Fibroblast of the aortic adventitia (primary cell): ENCODE measurements at regions not wholly inside any gene's neighbourhood (a gene's known extent, or its start where the extent isn't known, plus 50 kb on each side); places are given as distances from the start of the nearest gene placed in this dataset.

Experiments used
- DNase-seq: peaks from one replicate; pipeline ENCODE4 v3.0.0-alpha.2; 2010; ENCODE audit warnings: low read depth
- H3K4me3 ChIP-seq: 2 replicates; pipeline ENCODE4 v1.5.1; 2011; ENCODE audit warnings: low read depth, mild to moderate bottlenecking, control low read depth, low read length, moderate library complexity
- TF ChIP-seq, protein P1 (sequence below): IDR thresholded peaks from 2 replicates; pipeline ENCODE4 v1.5.1; 2011; ENCODE audit warnings: mild to moderate bottlenecking, low read length, control low read depth, inconsistent platforms; ENCODE audit not compliant: insufficient read depth

DNA sequence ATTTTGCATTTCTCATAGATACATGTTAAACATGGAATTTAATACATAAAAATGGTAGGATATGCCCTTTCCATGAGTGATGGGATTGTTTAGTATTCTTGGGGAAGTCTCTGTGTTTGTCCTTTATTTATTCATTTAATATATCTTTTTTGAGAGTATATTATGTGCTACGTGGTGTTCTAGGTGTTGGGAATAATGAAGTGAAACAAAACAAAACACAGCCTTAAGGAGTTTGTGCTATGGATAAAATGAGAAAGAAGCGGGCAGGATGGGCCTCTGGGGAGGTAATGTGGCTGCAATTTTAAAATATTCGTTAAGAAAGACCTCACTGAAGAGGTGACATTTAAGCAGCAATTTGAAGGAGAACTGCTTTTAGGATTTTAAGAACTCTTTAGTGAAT, 851.5 kb downstream of the MAFB start:
- no peak overlapping the region for H3K4me3 ChIP-seq
- TF ChIP-seq, protein P1, sequence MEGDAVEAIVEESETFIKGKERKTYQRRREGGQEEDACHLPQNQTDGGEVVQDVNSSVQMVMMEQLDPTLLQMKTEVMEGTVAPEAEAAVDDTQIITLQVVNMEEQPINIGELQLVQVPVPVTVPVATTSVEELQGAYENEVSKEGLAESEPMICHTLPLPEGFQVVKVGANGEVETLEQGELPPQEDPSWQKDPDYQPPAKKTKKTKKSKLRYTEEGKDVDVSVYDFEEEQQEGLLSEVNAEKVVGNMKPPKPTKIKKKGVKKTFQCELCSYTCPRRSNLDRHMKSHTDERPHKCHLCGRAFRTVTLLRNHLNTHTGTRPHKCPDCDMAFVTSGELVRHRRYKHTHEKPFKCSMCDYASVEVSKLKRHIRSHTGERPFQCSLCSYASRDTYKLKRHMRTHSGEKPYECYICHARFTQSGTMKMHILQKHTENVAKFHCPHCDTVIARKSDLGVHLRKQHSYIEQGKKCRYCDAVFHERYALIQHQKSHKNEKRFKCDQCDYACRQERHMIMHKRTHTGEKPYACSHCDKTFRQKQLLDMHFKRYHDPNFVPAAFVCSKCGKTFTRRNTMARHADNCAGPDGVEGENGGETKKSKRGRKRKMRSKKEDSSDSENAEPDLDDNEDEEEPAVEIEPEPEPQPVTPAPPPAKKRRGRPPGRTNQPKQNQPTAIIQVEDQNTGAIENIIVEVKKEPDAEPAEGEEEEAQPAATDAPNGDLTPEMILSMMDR, result no peak
- DNase-seq, result no peak

GRCh38 chr20:39835130-39835842, 853.8 kb downstream of the MAFB start:
- TF ChIP-seq, protein P1, result no peak
- no peak overlapping the region for H3K4me3 ChIP-seq
- peak; percentile 21 for DNase-seq

DNA sequence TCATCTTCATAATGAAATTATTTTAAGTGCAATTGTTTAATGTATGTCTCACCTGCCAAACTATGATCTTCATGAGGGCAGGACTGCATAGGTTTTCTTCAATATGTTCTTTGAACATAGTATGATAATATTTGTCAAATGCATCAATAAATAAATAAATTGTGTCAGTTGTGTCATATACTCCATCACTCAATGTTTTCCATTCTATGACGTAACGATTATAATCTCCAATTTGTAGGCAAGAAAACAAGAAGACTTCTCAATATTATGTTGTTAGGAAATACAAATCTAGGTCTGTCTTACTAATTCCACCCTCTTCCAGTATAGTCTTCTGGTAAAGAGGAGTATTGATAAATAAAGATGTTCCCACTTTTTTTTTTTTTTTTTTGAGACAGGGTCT, 858.1 kb downstream of the MAFB start:
- no peak for DNase-seq
- H3K4me3 ChIP-seq, result no peak overlapping the region
- TF ChIP-seq, protein P1, result no peak

GRCh38 chr20:39829661-39830060, 859.4 kb downstream of the MAFB start:
- no peak for DNase-seq
- no peak overlapping the region for H3K4me3 ChIP-seq
- TF ChIP-seq, protein P1, result no peak

DNA sequence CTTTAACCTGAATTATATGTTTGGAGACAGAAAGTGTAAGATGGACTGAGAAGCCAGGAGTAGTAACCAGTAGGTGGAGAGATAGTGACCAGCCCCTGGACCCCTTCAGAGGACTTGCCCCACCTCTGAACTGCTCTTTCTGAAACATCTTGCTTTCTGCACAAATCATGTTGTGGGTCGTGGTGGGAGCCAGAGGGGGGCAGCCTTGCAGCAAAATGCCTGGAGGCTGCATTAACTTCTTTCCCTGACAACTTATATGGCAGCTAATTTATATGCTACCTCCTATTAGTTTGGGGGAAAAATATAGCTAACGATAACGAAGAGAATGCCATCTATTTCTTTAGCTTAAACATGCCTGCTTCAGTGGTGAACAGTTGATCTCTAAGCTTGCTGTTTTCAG, 859.8 kb downstream of the MAFB start:
- TF ChIP-seq, protein P1, result peak; percentile 43
- DNase-seq, result no peak
- no peak overlapping the region for H3K4me3 ChIP-seq

GRCh38 chr20:39825950-39826349, 863.1 kb downstream of the MAFB start:
- no peak for DNase-seq
- TF ChIP-seq, protein P1, result no peak
- H3K4me3 ChIP-seq, result no peak overlapping the region

- TF ChIP-seq, protein P1, result no peak
- DNase-seq, result no peak
Measured at GRCh38 chr20:39825524-39825923, 863.4 kb downstream of the DHX35 start.

More at GRCh38 chr20:39825524-39825923, 863.4 kb downstream of the DHX35 start:
- no peak overlapping the region for H3K4me3 ChIP-seq
